SH-SY5Y (cell line): ENCODE measurements at regions not wholly inside any gene's neighbourhood (a gene's known extent, or its start where the extent isn't known, plus 50 kb on each side); places are given as distances from the start of the nearest gene placed in this dataset.

Source experiments
- GATA2 ChIP-seq: IDR thresholded peaks from 2 replicates; pipeline ENCODE4 v1.6.1; 2011; ENCODE audit warnings: mild to moderate bottlenecking, low read depth, low read length
- GATA3 ChIP-seq: IDR thresholded peaks from 2 replicates; pipeline ENCODE4 v1.6.1; 2011; ENCODE audit warnings: low read depth, mild to moderate bottlenecking, low read length, moderate library complexity

DNA sequence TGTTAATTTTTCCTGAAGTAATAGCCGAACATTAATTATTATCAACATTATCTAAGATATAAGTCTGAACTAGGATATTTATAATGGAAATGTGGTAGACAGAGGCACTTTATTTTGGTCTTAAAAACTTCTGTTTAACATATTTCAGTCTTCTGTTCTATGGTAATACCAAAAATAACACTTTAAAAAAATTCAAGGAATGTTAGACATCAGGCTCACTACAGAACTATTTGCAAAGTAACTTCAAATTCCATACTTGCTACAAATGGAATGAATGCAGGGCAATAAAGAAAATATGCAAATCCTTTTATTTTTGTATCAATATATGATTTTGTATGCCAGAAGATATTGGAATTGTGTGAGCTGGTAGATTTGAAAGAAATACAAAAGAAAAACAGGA, 345.5 kb upstream of the DSEL start:
- TF ChIP-seq GATA3 (no peak), GATA2 (no peak)
